Epithelial cell of proximal tubule (primary cell): ENCODE measurements at regions not wholly inside any gene's neighbourhood (a gene's known extent, or its start where the extent isn't known, plus 50 kb on each side); places are given as distances from the start of the nearest gene placed in this dataset.

Experiments used
- DNase-seq: peaks from one replicate; pipeline ENCODE4 v3.0.0-alpha.2; 2011; ENCODE audit warnings: low read depth
- H3K4me3 ChIP-seq: 2 replicates; pipeline ENCODE4 v1.5.1; 2011; ENCODE audit warnings: low read depth, mild to moderate bottlenecking, low read length
- CTCF ChIP-seq: conservative IDR thresholded peaks from 2 replicates; pipeline ENCODE4 v1.5.1; 2012; ENCODE audit warnings: low read depth, mild to moderate bottlenecking, low read length

- H3K4me3 ChIP-seq = no peak overlapping the region
- TF ChIP-seq CTCF = no peak
- no peak for DNase-seq
Measured at GRCh38 chr15:25175789-25176615, 221.2 kb downstream of the SNRPN start.

GRCh38 chr15:25176616-25176923 lies 221.8 kb downstream of the SNRPN start:
- TF ChIP-seq CTCF = no peak
- no peak overlapping the region for H3K4me3 ChIP-seq
- DNase-seq = no peak

DNA sequence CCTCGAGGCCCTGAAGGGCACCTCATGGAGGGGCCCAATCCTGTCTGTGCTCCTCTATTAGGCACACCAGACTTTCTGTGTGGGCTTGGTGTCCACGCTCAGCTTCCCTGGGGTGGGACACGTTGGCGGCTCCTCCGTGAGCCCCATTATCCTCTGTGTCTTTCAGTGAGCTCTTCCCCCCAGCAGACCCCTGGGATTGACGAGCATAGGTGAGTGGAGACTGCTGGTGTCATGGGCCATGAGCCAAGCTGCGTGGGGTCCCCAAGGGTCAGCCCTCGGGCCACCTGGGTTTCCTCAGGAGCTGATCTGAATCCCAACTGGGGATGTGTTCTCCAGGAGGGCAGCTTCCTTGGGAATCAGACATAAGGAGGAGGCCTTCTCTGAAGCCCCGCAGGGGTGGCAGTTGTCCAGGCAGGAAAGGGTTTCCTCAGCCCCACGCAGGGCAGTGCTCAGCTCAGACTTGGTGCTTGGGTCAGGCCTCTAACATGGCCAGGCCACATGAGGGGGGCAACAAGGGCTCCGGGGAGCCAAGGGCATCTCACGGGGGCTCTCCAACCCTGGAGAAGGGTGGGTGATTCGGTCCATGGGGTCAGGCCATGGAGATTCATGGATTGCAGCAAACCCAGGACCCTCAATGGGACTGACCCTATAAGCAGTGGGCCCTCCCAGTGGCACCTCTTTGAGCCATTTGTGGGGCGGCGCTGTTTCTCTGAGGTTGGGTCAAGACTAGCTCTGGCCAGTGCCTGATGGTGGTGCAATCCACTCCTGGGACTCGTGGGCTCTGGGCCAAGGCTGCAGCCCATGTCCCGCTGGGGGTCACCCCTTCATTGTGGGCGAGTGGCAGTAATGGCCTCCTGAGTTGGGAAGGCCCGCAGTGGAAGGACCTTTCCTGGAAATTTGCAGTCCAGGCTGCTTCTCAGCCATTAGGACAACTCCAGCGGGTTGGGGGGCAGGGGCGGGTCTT lies 222.5 kb downstream of the SNRPN start:
- no peak for DNase-seq
- no peak for TF ChIP-seq CTCF
- H3K4me3 ChIP-seq = no peak overlapping the region

GRCh38 chr15:25177955-25178801 lies 223.4 kb downstream of the SNRPN start:
- no peak for TF ChIP-seq CTCF
- no peak for DNase-seq
- no peak overlapping the region for H3K4me3 ChIP-seq

DNA sequence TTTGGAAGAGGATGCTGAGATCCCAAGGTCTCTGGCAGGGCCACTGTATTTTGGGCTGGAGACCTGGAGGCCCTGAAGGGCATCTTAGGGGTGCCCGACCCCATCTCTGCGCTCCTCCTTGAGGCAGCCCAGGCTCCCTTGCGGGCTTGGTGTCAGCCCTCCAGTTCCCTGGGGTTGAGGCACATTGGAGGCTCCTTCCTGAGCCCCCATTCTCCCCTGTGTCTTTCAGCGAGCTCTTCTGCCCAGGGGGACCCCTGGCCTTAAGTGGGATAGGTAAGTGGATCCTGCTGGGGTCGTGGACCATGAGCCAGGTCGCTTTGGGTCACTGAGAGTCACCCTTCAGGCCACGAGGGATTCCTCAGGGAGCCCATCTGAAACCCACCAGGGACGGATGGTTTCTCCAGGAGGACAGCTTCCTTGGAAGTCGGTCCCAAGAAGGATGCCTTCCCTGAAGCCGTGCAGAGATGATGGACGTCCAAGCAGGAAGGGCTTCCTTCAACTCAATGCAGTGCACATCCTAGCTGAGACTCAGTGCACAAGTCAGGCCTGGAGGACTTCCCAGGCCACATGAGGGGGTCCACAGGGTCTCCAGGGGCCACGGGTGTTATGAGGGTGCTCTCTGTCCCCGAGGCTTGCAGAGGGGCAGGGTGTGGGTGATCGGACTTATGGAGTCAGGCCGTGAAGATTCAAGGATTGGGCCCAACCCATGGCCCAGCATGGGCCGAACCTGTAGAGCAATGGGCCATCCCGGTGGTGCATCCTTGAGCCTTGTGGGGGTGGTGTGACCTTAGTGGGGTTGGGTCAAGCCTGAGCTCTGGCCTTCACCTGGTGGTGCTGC lies 224.3 kb downstream of the SNRPN start:
- DNase-seq = no peak
- no peak overlapping the region for H3K4me3 ChIP-seq
- no peak for TF ChIP-seq CTCF
